ENCODE measurements at regions not wholly inside any gene's neighbourhood (a gene's known extent, or its start where the extent isn't known, plus 50 kb on each side); places are given as distances from the start of the nearest gene placed in this dataset.

- TF ChIP-seq EZH2phosphoT487 (IDR thresholded peaks at IDR 0.05; ENCODE audit: insufficient read depth, low read depth) (no peak), EZH2 (IDR thresholded peaks at IDR 0.05; ENCODE audit: insufficient read depth, poor library complexity, severe bottlenecking) (no peak)
Measured at GRCh38 chr1:239763850-239764249, 327.8 kb upstream of the FMN2 start.

All from GM23248 (cell line).